ENCODE measurements at regions not wholly inside any gene's neighbourhood (a gene's known extent, or its start where the extent isn't known, plus 50 kb on each side); places are given as distances from the start of the nearest gene placed in this dataset.
A peak's percentile ranks its signal among the peaks of the same experiment; 100 is the strongest.
"Not testable (repeated sequence)": the region's sequence is repeated elsewhere in the genome, so short reads cannot be mapped to it uniquely, and the experiment has no call there.

DNA sequence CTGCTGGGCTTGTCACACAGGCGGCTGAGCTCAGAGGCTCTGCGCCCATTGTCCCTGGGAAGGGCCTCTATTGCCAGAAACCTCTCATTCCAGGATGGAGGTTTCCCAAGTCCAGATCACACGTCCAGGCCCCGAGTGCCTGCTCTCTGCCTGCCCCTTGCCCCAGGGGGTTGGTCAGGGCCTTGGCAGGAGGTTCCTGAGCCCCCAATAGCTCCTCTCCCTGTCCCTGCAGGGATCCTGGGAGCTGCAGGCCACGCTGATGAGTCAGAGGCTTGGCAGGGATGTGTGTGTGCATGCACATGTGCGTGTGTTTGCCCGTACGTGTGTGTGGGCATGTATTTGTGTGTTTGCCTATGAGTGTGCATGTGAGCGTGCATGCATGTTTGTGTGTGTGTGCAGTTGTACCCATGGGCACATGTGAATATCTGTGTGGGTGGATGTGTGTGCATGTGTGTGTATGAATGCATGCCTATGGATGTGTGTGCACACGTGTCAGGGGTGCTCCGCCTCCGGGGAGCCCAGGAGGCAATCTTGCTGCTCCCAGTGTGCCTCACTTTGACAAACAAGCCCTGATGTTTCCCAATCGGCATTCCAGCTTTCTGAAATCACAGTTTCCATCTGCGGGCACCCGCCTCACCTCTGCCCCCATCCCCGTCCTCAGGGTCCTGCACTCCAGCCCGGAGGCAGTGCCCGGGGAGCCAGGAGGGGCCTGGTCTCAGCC lies 98.4 kb upstream of the GSE1 start:
- DNase-seq (ENCODE audit: low spot score) = peak; percentile 67

DNA sequence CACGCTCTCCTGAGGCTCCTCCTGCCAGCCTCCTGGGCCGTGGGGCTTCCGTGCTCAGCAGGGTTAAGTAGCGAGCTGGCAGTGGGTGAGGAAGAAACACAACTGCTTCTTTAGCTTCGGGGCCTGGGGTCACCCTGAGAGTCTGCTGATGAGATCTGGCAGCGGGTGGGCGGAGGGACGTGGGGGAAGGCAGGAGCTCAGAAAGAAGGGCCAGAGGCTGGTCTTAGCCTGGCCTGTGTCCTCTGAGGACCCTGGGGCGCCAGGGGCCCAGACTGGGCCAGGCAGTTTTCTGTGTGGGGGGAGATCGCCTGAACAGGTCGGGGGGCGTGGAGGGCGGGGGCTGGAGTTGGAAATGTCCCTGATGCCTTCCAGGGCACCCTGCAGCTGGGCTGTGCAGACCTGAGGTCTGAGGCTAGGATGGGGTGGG lies 97.8 kb upstream of the GSE1 start:
- DNase-seq (ENCODE audit: low spot score) = no peak

DNA sequence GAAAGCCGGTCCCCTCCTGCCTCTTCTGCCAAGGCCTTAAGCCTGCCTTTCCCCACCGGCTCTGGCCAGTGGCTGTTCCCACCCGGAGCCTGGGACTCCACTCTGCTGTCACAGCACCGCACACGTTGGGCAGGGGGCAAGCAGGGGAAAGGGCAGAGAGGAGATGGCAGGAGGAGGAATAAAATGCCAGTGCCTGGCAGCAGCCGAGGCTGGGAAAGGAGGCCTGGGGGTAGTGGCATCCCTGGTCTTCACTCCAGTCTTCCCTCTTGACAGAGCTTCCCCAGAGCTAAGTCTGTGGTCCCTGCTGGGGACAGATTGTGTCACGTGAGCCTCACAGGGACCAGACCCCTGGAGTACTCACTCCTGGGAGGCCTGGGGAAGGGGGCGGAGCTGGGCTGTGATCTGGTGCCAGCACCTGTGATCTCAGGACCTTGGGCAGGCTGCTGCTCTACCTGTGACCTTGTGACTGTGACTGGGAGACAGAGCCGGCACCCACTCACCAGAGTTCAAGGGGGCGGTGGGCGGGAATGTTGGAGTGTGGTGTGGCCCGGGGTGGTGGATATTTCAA lies 97.2 kb upstream of the GSE1 start:
- no peak for DNase-seq (ENCODE audit: low spot score)

DNA sequence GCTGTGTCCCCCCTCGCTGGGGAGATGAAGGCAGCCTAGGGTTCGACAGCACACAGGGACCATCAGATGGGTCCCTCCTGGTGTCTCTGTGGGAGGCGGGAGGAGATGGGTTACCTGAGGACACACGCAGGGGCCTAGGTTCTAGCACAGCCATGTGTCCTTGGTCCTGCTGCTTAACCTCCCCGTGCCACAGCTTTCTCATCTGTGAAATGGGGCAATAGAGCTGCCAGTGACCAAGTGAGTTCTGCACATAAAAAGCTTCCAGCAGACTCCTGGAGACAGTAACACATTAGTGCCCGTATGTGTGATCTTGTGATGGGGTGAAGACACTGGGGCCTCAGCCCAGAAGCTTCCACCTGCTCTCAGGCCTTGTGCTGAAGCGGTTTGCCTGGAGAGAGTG lies 96.0 kb upstream of the GSE1 start:
- no peak for DNase-seq (ENCODE audit: low spot score)

DNA sequence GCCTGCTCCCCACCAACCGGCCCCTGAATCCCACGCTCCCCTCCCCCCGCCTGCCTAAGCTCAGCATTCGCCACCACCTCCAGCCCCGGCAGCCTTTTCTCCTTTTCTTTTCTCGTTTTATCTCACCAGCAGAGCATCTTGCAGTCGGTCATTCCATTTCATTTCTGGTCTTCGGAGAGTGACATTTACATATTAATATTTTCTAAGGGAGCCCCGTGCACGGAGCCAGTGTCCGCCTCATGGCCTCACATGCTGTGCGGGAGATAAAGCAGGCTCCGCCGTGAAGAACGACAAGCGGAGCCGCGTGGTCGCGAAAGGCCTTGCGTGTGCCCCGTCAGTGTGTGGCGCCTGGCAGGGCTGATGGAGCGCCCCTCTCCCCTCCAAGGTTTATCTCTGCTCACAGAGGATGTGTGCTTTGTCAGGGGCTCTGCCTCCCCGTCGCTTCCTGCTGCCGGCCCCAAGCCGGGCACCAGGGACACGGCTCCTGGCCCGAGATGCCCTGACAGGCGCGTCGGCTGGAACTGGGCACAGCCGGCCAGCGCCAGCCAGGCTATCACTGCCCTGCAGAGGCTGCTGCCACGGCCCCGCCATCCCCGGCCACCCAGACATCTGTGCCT lies 95.5 kb upstream of the GSE1 start:
- no peak for DNase-seq (ENCODE audit: low spot score)

DNA sequence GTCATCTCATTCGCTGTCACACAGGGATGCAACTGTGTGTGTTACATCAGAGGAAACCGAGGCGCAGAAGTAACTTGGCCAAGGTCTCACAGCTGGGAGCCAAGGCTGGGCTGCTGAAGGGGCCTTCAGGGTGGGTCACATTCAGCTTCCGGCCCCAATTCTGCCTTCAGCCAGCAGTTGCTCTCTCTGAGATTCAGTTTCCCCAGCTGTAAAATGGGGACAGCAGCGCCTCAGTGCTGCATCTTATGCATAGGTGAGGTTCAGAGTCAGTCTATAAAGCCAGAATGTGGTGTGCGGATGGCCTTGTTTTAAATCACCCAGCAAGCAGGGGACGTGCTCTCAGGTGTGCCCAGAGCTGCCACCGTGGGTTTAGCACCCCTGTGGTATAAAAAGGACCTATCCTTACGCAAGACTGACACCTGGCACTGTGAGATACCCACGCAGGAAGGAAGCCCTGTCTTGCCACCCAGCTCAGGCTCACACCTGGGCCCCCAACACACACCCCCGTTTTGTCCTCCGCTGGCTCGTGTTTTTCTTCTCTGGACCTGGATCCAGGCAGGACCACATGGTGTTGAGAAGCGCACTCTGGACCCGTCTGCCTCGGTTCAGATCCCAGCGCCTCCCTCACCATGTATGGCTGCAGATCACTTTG lies 94.6 kb upstream of the GSE1 start:
- DNase-seq (ENCODE audit: low spot score) = no peak

DNA sequence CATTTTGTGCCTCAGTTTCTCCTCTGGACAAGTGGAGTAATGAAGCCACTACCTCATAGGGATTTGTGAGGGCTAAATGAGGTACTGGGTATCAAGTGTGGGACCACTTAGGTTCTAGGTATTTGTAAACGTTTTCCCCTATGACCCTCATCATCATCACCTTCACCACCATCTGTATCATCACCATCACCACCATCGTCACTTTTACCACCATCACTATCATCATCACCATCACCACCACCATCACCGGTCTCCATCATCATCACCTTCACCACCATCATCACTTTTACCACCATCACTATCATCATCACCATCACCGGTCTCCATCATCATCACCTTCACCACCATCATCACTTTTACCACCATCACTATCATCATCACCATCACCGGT lies 94.1 kb upstream of the GSE1 start:
- DNase-seq (ENCODE audit: low spot score) = not testable (repeated sequence)

DNA sequence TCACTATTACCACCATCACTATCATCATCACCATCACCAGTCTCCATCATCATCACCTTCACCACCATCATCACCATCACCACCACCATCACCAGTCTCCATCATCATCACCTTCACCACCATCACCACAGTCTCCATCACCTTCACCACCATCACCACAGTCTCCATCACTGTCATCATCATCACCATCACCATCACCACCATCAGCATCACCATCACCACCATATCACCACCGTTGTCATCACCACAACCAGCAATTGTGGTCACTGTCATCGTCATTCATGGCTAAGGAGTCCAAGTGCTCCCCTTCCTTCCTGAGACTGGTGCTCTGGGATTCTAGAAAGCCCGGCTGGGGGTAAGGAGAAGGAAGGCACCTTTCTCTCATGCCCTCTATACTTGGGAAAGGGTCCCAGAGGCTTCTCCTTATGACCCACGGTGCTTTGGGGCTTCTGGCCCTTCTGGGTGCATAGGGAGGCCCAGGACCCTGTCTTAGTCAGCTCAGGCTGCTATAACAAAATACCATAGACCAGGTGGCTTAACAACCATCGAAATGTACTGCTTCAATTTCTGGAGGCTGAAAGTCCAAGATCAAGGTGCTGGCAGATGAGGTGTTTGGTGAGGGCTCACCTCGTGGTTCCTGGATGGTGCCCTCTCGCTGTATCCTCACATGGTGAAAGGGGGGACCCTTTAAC lies 93.4 kb upstream of the GSE1 start:
- DNase-seq (ENCODE audit: low spot score) = no peak

DNA sequence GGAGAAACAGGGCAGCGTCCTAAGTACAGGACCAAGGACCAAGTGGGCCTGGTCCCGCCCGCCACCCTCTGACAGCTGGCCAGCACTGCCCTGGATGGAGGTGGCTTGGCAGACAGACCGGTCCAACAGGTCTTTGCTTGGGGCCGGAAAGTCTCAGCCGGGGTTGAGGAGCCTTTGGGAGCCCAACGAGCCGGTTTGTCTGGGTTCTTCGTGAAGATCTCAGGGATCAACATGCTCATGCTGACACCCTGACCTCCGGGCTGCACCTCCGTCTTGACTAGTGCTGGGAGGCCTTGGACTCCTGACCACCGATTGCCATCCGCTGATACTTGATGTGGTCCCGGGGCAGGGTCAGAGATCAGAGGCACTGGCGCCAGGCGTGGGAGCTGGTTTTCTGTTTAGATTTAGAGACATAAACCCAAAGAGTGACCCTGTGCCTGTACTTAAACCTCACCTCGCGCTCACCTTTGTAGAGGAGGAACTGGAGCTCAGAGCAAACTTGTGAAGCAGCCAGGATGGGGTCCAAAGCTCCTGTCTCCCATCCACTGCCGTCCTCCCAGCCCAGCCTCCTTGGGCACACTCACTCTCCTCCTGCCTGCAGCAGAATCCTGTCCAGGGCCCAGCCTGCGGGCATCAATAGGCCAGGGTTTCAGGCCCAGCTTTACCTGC lies 92.1 kb upstream of the GSE1 start:
- no peak for DNase-seq (ENCODE audit: low spot score)

DNA sequence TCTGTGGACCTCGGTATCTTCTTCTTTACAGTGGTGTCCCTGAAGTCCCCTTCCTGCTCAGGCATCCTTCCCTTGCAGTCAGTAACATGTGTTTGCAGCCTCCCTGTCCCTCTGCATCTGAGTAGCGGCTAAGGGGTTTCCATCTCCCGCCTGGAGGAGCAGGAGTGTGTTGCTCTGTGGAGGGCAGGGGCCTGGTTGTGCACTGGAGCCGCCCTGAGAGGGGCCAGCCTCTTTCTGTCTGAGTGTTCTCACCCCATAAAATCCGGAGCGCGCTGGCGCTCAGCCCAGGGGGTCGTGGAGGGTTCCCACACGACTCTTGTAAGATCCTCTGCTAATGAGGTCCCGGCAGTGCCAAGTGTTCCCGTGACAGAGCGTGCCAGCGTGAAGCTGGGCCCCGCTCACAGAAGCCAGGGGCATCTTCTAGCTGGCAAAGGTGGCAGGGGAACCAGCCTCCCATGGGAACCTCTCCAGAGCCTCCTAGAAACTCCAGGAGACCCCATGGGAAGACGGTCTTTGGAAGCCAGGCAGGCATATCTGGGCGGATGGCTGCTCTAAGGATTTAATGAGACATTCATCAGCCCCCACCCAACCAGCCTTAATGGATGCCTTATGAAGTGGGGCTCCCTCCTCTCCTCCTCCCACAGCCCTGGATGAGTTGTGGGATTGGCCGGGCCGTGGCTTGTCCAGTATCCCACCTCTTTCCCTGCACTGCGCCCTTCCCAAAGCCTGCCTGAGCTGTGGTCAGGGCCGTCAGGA lies 91.4 kb upstream of the GSE1 start:
- DNase-seq (ENCODE audit: low spot score) = no peak

DNA sequence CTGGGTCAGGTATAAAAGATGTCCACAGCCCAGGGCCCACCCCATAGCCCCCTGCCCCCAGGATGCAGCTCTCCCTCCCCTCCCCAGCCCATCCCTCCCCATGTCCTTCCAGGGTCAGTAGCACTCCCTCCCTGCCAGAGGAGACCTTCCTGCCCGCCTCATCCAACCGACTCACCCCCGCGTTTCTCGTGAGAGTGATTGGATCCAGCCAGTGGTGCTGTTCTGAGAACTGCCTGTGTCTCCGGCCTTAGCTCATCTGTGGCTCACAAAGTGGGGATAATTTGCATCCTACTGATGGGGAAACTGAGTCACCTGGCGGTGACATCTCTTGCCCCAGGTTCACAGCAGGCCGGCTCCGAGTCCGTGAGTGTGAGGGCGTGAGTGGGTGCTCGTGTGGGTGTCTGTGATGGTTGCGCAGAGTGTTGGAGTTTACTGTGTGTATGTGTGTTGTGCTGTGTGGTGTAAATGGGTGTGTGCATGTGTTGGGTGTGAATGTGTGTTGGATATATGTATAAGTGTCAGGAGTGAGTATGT lies 90.7 kb upstream of the GSE1 start:
- DNase-seq (ENCODE audit: low spot score) = no peak

DNA sequence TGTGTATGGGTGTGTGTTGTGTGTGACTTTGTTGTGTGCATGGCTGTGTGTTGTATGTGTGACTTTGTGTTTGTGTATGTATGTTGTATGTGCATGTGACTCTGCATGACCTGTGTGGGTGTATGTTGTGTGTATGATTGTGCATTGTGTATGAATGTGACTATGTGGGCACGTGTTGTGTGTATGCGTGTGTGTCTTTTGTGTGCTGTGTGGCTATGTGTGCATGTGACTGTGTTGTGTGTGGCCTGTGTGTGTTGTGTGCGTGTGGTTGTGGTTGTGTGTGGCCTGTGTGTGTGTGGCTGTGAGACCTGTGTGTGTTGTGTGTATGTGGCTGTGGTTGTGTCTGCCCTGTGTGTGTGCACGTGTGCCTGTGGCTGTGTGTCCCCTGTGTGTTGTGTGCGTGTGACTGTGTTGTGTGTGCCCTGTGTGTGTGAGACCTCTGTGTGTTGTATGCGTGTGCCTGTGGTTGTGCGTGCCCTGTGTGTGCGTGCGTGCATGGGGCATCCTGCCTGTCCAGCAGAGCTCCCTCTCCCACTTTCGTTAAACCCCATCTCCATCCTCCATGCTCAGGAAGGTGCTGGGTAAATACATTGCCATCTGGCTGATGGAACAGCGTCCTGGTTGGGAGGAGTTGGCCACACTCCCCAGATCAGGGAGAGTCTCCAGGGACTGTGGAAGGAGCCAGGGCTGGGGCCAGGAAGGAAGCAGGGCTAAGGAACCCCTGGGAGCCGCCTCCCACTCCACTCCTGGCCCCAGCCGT lies 90.1 kb upstream of the GSE1 start:
- DNase-seq (ENCODE audit: low spot score) = no peak

DNA sequence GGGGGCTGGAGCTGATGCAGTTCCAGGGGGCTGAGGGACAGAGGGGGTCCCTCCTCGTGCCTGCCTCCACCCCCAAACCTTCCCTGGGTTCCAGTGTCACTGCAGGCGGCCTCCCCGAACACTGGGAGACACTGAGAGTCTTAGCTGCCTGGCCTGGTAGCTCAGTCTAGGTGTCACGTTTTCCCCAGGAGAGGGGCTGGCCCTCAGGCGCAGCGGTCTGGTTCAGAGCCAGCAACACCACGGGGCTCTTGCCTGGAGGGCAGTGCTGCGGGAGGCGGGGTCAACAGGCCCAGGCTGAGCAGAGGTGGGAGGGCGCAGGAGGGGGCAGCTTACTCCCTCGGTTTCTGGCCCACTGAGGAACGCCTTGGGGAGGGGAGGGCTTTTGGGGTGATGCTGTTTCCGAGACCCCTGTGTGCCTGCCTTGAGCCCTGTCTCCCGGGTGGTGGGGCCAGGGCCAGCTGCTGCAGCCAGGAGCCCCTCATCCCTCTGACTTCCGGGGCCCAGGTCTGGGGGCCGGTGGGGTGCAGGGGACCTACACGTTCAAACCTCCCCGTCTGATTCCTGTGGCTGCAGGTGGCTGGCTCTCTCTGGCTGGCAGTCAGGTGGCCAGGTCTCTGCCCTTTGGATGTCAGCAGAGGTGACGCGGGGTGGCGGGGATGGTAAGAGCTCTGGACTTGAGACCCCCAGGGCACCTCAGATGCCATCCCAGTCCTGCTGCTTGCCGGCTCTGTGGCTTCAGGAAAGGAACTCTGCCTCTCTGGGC lies 89.3 kb upstream of the GSE1 start:
- DNase-seq (ENCODE audit: low spot score) = no peak

DNA sequence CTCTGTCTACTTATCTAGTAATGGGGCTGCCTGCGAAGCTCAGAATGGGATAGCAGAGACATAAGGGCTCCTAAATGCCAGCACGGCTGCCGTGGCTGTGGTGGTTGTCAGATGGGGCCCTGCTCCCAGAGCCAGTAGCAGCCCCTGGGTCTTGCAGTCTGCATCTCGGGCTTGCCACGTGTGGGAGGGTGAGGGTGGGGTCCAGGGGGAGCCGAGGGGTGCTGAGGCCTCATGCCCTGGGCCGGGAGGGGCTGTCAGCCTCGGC lies 88.8 kb upstream of the GSE1 start:
- no peak for DNase-seq (ENCODE audit: low spot score)

DNA sequence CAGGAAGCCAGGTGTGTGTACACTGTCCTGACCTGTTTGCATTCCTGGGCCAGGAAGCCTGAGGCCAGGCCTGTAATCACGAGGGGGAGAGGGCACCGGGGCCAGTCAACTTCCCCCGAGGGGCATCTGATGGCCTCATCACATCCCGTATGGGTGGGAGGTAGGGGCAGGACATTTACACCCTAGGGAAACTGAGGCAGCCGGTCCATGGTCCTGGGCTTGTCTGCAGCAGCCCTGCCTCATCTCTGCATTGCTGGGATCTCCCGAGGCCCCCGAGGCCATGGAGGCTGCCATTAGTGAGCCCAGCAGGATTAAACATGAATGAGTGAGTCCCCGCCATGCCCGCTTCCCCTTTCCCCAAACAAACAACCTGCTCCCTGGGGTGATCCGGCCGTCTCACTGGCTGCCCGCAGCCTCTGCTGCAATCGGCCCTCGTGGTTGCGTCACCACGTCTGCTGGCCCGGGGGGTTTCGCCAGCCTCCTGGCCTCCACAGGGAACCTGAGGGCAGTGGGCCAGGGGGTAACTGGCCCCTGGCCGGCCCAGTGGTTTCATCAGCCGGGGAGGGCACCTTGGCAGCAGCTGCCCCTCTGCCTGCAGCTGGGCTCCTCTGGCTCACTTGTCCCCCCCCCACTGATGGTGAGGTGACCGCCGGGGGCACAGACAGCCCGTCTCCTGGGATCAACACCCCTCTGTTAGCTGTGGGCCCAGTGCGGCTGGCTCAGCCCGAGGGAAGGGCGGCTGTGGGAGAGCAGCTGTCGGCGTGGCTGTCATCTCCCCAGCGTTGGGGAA lies 88.3 kb upstream of the GSE1 start:
- peak; percentile 57 for DNase-seq (ENCODE audit: low spot score)

DNA sequence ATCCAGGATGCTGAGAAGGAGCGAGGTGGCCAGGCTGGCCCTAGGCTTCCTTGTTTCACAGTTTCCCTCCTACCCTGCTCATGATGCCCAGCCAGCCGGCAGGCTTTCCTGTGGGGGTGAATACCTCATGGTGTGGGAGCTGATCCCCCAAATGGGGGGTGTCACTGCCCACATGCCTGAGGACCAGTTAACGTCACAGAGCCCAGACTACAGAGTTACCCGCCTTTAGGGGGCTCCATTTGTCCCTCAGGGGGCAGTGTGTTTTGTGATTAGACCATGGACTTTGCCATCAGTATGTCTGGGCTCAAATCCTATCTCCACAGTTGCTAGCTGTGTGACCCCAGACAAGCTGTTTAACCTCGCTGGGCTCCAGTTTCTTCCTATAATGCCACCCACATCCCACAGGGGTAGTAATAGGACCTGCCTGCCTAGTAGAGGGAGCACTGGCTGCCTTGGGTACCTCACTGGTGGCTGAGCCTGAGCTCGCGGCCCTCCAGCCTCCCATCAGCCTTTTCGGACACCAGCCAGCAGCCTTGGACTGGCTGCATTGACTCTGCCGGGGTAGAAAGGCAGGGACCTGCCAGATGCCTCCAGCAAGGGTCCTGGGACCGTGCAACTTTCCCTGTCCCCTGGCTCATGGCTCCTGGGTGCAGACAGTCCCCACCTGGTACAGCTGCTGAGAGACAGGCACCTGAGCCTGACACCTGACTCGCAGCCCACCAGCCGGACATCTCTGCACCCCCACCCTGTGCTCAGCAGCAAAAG lies 87.5 kb upstream of the GSE1 start:
- no peak for DNase-seq (ENCODE audit: low spot score)

DNA sequence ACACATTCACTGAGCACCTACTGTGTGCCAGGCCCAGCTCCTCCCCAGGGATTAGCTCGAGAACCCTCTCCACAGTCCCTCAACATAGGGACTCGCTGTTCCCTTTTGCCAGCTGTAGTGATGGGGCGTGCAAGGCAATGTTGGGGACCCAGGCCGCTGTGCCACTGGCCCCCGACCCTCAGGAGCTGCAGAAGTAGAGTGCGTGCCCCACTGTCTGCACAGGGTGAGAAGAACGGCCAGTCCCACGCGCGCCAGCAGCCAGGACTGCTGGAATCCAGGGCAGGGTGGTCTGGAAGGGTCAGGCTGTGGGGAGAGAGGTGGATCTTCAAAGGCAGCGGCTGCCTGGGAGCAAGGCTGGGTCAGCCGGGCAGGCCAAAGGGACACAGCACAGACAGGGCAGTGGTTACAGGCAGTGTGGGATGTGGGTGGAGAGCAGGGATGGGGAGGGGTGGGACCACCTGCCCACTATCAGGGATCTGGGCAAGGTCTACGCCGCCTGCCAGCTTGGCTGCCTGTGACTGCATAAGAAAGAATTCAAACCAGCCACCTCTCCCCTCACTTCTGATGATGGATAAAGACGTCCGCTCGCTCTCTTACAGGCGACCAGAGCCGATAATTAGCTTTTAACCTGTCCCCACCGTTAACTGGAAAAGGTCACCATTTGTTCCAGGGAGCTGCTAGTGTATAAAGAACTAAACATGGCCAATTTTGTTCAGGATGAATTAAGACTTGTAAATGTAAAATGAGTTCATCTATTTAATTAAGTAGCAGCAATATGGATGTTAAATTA lies 86.7 kb upstream of the GSE1 start:
- DNase-seq (ENCODE audit: low spot score) = no peak
